ENCODE measurements at regions not wholly inside any gene's neighbourhood (a gene's known extent, or its start where the extent isn't known, plus 50 kb on each side); places are given as distances from the start of the nearest gene placed in this dataset.

GRCh38 chr9:119443179-119443578 is 73.9 kb upstream of the BRINP1 start:
- DNase-seq: no peak

GRCh38 chr9:119441832-119442231 is 72.6 kb upstream of the BRINP1 start:
- no peak for DNase-seq

- DNase-seq: no peak
Measured at GRCh38 chr9:119441338-119441737, 72.1 kb upstream of the BRINP1 start.

- DNase-seq: no peak
Measured at GRCh38 chr9:119436261-119436660, 67.0 kb upstream of the BRINP1 start.

- DNase-seq: no peak
Measured at GRCh38 chr9:119435076-119435475, 65.8 kb upstream of the BRINP1 start.

GRCh38 chr9:119432428-119432827 is 63.2 kb upstream of the BRINP1 start:
- DNase-seq: no peak

GRCh38 chr9:119429302-119429701 is 60.1 kb upstream of the BRINP1 start:
- DNase-seq: no peak

- no peak for DNase-seq
Measured at GRCh38 chr9:119420231-119420630, 51.0 kb upstream of the BRINP1 start.

Data from CD4-positive, alpha-beta T cell treated with Interleukin-10 for 1 hour (primary cell).